Stomach (tissue), 8 donors: ENCODE measurements at regions not wholly inside any gene's neighbourhood (a gene's known extent, or its start where the extent isn't known, plus 50 kb on each side); places are given as distances from the start of the nearest gene placed in this dataset.
"Not testable (repeated sequence)": the region's sequence is repeated elsewhere in the genome, so short reads cannot be mapped to it uniquely, and the experiment has no call there.

Experiments used
- DNase-seq, 2 donors: peaks; one replicate each; pipeline versions ENCODE4 v3.0.0 to v3.0.0-alpha.2; 2013 to 2019
- H3K27ac ChIP-seq, 5 donors: fragments of 200-600 bp in 4 of 5; sonication (generic) in 4 of 5; one replicate each; pipeline ENCODE4 v1.5.1; 2013 to 2019; ENCODE audit warnings: mild to moderate bottlenecking in 1 of 5, moderate library complexity in 1 of 5
- H3K27me3 ChIP-seq, 3 donors: fragments of 200-600 bp; sonication (generic); one replicate each; pipeline ENCODE4 v1.5.1; 2017 to 2019; ENCODE audit warnings: mixed run types in 1 of 3
- H3K36me3 ChIP-seq, 4 donors: fragments of 200-600 bp; sonication (generic); 1 replicate in 3 of 4; 2 replicates in 1 of 4; pipeline ENCODE4 v1.5.1; 2016 to 2019
- H3K4me1 ChIP-seq, 4 donors: fragments of 200-600 bp; sonication (generic); one replicate each; pipeline ENCODE4 v1.5.1; 2016 to 2019
- H3K4me3 ChIP-seq, 4 donors: fragments of 200-600 bp; sonication (generic) in 3 of 4; one replicate each; pipeline ENCODE4 v1.5.1; 2016 to 2019; ENCODE audit warnings: mild to moderate bottlenecking in 1 of 4
- H3K9me3 ChIP-seq, 4 donors: fragments of 200-600 bp; sonication (generic); one replicate each; pipeline ENCODE4 v1.5.1; 2016 to 2019
- EP300 ChIP-seq: sonication (generic); formaldehyde crosslinking; IDR thresholded peaks from one replicate; pipeline ENCODE4 v1.6.1; 2017; ENCODE audit warnings: antibody characterized with exemption
- POLR2A ChIP-seq, 4 donors: fragments of 450-650 bp; IDR thresholded peaks; one replicate each; pipeline ENCODE4 v1.6.1; 2016; ENCODE audit warnings: antibody characterized with exemption in 4 of 4, control low read depth in 2 of 4, mild to moderate bottlenecking in 1 of 4, moderate library complexity in 1 of 4
- POLR2AphosphoS5 ChIP-seq, 3 donors: sonication (generic); formaldehyde crosslinking; IDR thresholded peaks; one replicate each; pipeline ENCODE4 v1.6.1; 2016; ENCODE audit warnings: antibody characterized with exemption in 3 of 3
- WGBS, 5 donors: extraction: QIAGEN DNeasy Blood & Tissue Kit in 3 of 5; methylation state at CpG; one replicate each; pipeline versions ENCODE4 v1.1.5 to v1.1.7; 2013 to 2018; 5-methylcytosine and 5-hydroxymethylcytosine counted together
- intact Hi-C: fragments of 100-400 bp; cut with DNase I; formaldehyde crosslinking; loops from one replicate; pipeline ENCODE4 v1.15.1; 2023; ENCODE audit warnings: low total_unique reads
- TF ChIP-seq, protein P1 (sequence below), 7 experiments: fragments of 450-650 bp in 4 of 7; fragments of 200-600 bp in 3 of 7; sonication (generic) in 3 of 7; IDR thresholded peaks; one replicate each; pipeline ENCODE4 v1.5.1; 2016 to 2019; ENCODE audit warnings: antibody characterized with exemption in 7 of 7, control low read depth in 2 of 7, mild to moderate bottlenecking in 1 of 7
- donor health status: healthy with polysubstance abuse.
- donor health status: Bipolar disorder and iron deficiency.
- donor health status: healthy.

DNA sequence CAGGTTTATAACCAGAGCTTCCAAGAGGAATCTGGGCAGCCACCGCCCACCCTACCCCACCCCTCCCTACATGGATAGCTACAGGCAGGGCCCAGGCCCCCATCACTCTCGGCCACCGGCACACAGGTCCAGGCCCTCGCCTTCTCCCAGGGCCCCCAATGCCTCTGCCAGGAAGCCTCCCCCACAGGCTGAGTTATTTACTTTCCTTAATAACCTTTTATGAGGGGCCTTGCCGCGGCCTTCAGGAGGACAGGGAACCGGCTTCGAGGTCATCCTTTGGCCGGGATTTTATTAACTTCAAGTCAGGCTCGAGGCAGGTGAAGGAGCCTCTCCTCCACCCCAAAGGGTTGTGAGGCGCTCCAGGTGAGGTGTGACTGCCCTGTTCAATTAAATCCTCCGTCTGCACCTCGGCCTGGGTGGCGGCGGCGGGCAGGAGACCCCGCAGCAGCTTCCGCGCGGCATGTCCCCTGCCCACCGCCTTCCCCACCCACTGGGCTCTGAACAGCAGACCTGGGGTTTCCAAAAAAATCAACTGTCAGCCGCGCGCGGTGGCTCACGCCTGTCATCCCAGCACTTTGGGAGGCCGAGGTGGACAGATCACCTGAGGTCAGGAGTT lies 106.5 kb downstream of the MICALL2 start:
- Histone ChIP-seq H3K27me3 (peaks cover 0 to 94% (median 64%) of the 10 kb centered on the region in 3 donors), H3K4me1 (no peaks in the 10 kb centered on the region), H3K27ac (no peak overlapping the region), H3K9me3 (no peaks in the 10 kb centered on the region), H3K4me3 (no peak overlapping the region), H3K36me3 (no peaks in the 10 kb centered on the region)
- intact Hi-C loops, result no loop called here
- no peak for DNase-seq
- WGBS, 5 donors, result 83 to 90% (median 87%) methylated on average over 26 to 27 of the region's 27 CpGs
- TF ChIP-seq EP300, result no peak
- TF ChIP-seq POLR2AphosphoS5 (IDR thresholded peaks at IDR 0.05), result no peak
- TF ChIP-seq, protein P1, sequence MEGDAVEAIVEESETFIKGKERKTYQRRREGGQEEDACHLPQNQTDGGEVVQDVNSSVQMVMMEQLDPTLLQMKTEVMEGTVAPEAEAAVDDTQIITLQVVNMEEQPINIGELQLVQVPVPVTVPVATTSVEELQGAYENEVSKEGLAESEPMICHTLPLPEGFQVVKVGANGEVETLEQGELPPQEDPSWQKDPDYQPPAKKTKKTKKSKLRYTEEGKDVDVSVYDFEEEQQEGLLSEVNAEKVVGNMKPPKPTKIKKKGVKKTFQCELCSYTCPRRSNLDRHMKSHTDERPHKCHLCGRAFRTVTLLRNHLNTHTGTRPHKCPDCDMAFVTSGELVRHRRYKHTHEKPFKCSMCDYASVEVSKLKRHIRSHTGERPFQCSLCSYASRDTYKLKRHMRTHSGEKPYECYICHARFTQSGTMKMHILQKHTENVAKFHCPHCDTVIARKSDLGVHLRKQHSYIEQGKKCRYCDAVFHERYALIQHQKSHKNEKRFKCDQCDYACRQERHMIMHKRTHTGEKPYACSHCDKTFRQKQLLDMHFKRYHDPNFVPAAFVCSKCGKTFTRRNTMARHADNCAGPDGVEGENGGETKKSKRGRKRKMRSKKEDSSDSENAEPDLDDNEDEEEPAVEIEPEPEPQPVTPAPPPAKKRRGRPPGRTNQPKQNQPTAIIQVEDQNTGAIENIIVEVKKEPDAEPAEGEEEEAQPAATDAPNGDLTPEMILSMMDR (IDR thresholded peaks at IDR 0.05), result no peak
- no peak for TF ChIP-seq POLR2A (IDR thresholded peaks at IDR 0.05)

DNA sequence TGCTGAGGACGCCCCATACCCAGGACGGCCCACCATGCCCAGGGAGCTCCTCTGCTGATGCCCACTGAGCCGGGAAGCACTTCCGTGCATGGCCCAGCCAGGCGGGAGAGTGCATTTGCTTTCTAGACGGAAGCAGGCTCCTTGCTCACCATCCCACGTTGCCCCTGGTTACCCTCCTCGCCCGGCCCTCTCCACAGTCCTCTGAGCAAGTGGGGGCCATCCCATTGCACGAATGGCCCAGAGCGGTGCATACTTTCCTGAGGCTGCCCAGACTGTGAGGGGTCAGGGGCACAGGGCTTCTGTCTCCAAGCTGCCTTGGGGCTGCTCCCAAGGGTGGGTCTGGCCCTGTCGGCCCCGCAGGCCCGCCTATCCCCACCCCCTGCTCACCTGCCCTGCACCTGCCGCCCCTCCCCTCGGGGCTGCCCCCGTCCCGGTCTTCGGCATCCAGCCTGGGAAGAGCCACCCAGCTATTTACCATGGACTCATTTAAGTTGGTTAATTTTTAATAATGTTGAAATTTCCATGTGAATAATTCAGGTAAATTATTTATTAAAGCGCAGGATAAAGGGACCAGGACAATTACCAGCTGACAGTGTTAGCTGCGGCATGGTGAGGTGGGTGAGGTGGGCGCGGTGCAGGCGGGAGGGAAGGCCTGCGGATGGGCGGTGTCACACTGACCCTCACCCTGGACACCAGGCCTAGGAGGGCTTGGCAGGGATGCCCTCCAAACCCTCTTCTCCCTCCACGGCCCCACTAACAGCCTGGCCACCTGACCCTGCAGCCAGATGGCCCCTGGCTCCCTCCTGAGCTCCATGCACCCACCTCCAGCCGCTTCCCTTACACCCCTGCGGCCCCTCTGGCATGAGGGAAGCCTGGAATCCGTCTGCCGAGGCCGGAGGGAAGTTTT lies 104.4 kb downstream of the MICALL2 start:
- H3K27ac ChIP-seq, result no peak overlapping the region
- intact Hi-C loops, result no loop called here
- H3K36me3 ChIP-seq, result no peaks in the 10 kb centered on the region
- H3K4me1 ChIP-seq, result no peaks in the 10 kb centered on the region
- no peaks in the 10 kb centered on the region for H3K9me3 ChIP-seq
- WGBS, 5 donors, result 46 to 63% (median 48%) methylated on average over 27 to 32 of the region's 32 CpGs
- H3K4me3 ChIP-seq, result no peak overlapping the region
- peaks cover 0 to 87% (median 48%) of the 10 kb centered on the region in 3 donors for H3K27me3 ChIP-seq
- peak in 1 of 2 donors; percentile 33 for DNase-seq
- TF ChIP-seq EP300 (no peak), POLR2AphosphoS5 (IDR thresholded peaks at IDR 0.05) (no peak), POLR2A (IDR thresholded peaks at IDR 0.05) (no peak)
- TF ChIP-seq, protein P1 (IDR thresholded peaks at IDR 0.05), result no peak

DNA sequence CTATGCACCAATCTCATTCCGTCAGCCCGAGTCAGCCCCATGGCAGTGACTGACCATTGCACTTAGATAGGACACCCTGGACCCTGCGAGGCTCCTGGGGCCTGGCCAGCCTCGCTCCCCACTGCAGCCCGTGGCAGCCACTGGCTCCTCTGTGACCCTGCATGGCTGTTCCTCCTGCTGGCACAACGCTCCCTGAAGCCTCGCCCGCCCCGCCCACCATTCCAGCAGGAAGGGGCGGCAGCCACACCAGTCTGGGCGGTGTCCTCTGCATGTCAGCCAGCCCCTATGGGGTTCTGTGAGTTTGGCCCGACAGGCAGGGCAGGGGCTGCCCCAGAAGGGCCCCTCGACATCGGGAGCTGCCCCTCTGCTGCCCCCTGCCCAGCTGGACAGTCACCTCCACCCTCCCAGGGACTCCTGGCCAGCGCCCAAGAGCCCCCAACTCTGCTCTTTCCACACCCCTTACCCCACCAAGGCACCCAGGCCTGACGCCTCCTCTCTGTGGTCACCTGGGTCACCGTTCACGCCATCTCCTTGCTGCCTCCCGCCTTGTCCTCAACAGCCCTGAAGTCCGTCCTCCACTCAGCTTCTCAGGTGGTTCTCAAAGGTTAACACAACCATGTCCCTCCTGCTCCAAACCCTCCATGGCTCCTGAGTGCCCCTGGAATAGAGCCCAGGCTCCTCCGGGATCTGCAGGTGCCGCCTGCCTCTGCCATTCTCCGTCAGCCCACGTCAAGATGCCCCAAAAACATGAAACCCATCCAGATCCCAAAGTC lies 103.5 kb downstream of the MICALL2 start:
- peaks cover 0 to 79% (median 48%) of the 10 kb centered on the region in 3 donors for H3K27me3 ChIP-seq
- 43 to 58% (median 46%) methylated on average over 16 to 24 of the region's 24 CpGs for whole genome bisulfite sequencing, 5 donors
- TF ChIP-seq EP300 (no peak), POLR2AphosphoS5 (IDR thresholded peaks at IDR 0.05) (no peak), POLR2A (IDR thresholded peaks at IDR 0.05) (no peak)
- TF ChIP-seq, protein P1 (IDR thresholded peaks at IDR 0.05), result no peak
- intact Hi-C loops, result no loop called here
- H3K36me3 ChIP-seq, result no peaks in the 10 kb centered on the region
- peak in 1 of 2 donors; percentile 52 for DNase-seq
- no peaks in the 10 kb centered on the region for H3K4me1 ChIP-seq
- no peak overlapping the region for H3K4me3 ChIP-seq
- no peak overlapping the region for H3K27ac ChIP-seq
- H3K9me3 ChIP-seq, result no peaks in the 10 kb centered on the region

DNA sequence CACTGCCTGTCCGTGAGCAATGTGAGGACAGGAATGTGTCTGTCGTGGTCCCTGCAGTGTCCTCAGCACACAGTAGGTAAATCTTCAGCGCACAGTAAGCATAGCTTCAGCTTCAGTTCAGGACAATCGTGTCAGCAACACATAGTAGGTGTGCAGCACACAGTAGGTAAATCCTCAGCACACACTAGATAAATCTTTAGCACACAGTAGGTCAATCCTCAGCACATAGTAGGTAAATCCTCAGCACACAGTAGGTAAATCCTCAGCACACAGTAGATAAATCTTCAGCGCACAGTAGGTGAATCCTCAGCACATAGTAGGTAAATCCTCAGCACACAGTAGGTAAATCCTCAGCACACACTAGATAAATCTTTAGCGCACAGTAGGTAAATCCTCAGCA lies 102.4 kb downstream of the MICALL2 start:
- DNase-seq, H3K9me3 ChIP-seq, H3K4me1 ChIP-seq, intact Hi-C loops, H3K36me3 ChIP-seq, H3K4me3 ChIP-seq, H3K27ac ChIP-seq: not testable (repeated sequence)
- peaks cover 0 to 75% (median 42%) of the 10 kb centered on the region in 3 donors for H3K27me3 ChIP-seq
- WGBS, 5 donors, result 93 to 95% (median 94%) methylated on average over 6 of the region's 6 CpGs

DNA sequence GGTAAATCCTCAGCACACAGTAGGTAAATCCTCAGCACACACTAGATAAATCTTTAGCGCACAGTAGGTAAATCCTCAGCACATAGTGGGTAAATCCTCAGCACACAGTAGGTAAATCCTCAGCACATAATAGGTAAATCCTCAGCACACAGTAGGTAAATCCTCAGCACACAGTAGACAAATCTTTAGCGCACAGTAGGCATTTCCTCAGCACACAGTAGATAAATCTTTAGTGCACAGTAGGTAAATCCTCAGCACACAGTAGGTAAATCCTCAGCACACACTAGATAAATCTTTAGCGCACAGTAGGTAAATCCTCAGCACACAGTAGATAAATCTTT lies 102.0 kb downstream of the MICALL2 start:
- H3K4me3 ChIP-seq, H3K27ac ChIP-seq, H3K4me1 ChIP-seq, intact Hi-C loops, H3K9me3 ChIP-seq, H3K36me3 ChIP-seq, DNase-seq: not testable (repeated sequence)
- H3K27me3 ChIP-seq, result peaks cover 0 to 75% (median 39%) of the 10 kb centered on the region in 3 donors
- WGBS, 5 donors, result 93 to 98% (median 97%) methylated on average over 3 of the region's 3 CpGs
